ENCODE measurements at regions not wholly inside any gene's neighbourhood (a gene's known extent, or its start where the extent isn't known, plus 50 kb on each side); places are given as distances from the start of the nearest gene placed in this dataset.

DNA sequence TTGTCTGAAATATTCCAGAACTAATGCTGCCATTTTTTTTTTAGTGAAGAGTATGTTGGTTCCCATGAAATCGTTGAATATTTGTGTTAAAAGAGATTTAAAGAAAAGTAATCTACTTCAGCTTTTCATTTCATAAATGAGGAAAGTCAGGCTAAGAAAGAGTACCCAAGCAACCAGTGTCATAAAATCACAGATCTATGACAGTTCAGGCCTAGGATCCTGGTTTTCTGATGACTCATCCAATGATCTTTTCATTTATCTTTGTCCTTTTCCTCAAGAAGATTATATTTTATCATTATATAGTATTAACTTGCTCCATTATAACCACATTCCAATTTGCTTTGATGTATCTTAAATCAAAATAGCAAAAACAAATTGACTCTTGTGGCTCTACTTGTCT is 139.4 kb upstream of the HCCS start:
- Histone ChIP-seq H3K4me3 (ENCODE audit: insufficient read depth, low read depth, low read length) (no peak overlapping the region), H3K4me2 (ENCODE audit: low read length) (no peak overlapping the region), H3K36me3 (ENCODE audit: insufficient read depth, low read length) (no peaks in the 10 kb centered on the region), H3K79me2 (ENCODE audit: insufficient read depth, low read length) (no peaks in the 10 kb centered on the region), H3K9me3 (ENCODE audit: insufficient read depth, low read depth, low read length) (no peaks in the 10 kb centered on the region), H3K9ac (ENCODE audit: low read length) (no peak overlapping the region), H2AFZ (ENCODE audit: low read depth, low read length) (no peak overlapping the region), H3K4me1 (ENCODE audit: insufficient read depth, low read length) (no peaks in the 10 kb centered on the region), H4K20me1 (ENCODE audit: insufficient read depth, low read length) (no peaks in the 10 kb centered on the region), H3K27ac (ENCODE audit: low read depth, low read length) (no peak overlapping the region), H3K27me3 (ENCODE audit: insufficient read depth, low read length) (no peaks in the 10 kb centered on the region)
- no peak overlapping the region for H3K27ac Mint-ChIP-seq (ENCODE audit: unreplicated experiment)
- H3K36me3 Mint-ChIP-seq (ENCODE audit: low read depth, unreplicated experiment), result no peaks in the 10 kb centered on the region
- H3K4me1 Mint-ChIP-seq (ENCODE audit: low read depth, unreplicated experiment), result peaks cover 4% of the 10 kb centered on the region
- H3K4me3 Mint-ChIP-seq (ENCODE audit: unreplicated experiment), result no peak overlapping the region
- DNase-seq (ENCODE audit: low read depth), result no peak
- H3K9me3 Mint-ChIP-seq (ENCODE audit: unreplicated experiment), result no peaks in the 10 kb centered on the region
- TF ChIP-seq, protein P1, sequence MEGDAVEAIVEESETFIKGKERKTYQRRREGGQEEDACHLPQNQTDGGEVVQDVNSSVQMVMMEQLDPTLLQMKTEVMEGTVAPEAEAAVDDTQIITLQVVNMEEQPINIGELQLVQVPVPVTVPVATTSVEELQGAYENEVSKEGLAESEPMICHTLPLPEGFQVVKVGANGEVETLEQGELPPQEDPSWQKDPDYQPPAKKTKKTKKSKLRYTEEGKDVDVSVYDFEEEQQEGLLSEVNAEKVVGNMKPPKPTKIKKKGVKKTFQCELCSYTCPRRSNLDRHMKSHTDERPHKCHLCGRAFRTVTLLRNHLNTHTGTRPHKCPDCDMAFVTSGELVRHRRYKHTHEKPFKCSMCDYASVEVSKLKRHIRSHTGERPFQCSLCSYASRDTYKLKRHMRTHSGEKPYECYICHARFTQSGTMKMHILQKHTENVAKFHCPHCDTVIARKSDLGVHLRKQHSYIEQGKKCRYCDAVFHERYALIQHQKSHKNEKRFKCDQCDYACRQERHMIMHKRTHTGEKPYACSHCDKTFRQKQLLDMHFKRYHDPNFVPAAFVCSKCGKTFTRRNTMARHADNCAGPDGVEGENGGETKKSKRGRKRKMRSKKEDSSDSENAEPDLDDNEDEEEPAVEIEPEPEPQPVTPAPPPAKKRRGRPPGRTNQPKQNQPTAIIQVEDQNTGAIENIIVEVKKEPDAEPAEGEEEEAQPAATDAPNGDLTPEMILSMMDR (IDR thresholded peaks at IDR 0.05; ENCODE audit: insufficient read depth, low read depth, low read length), result no peak
- no peak for TF ChIP-seq EZH2 (IDR thresholded peaks at IDR 0.05; ENCODE audit: insufficient read depth, low read length)
- no peak for FAIRE-seq
- H3K27me3 Mint-ChIP-seq (ENCODE audit: low read depth, unreplicated experiment), result no peaks in the 10 kb centered on the region

DNA sequence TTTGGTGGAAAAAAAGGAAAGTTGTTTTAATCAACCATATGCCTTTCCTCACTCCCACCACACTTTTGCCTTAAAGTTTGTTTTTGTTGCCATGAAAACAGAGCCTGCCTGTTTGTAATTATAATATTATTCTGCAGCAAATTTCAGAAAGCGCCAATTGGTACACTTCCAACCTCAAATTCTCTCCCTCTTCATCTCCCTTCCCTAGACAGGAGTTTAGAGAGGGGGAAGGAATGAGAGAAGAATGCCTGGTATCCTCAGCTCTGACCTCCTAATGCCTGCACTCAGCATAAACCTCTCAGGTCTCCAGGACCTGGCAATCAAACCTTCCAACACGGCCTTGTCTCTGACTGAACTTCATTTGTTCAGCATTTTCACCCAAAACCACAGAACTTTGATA is 138.4 kb upstream of the HCCS start:
- Histone ChIP-seq H2AFZ (ENCODE audit: low read depth, low read length) (no peak overlapping the region), H3K27ac (ENCODE audit: low read depth, low read length) (no peak overlapping the region), H3K79me2 (ENCODE audit: insufficient read depth, low read length) (no peaks in the 10 kb centered on the region), H4K20me1 (ENCODE audit: insufficient read depth, low read length) (no peaks in the 10 kb centered on the region), H3K9ac (ENCODE audit: low read length) (no peak overlapping the region), H3K36me3 (ENCODE audit: insufficient read depth, low read length) (no peaks in the 10 kb centered on the region), H3K4me1 (ENCODE audit: insufficient read depth, low read length) (no peaks in the 10 kb centered on the region), H3K4me3 (ENCODE audit: insufficient read depth, low read depth, low read length) (no peak overlapping the region), H3K9me3 (ENCODE audit: insufficient read depth, low read depth, low read length) (no peaks in the 10 kb centered on the region), H3K27me3 (ENCODE audit: insufficient read depth, low read length) (no peaks in the 10 kb centered on the region), H3K4me2 (ENCODE audit: low read length) (no peak overlapping the region)
- Mint-ChIP-seq H3K36me3 (ENCODE audit: low read depth, unreplicated experiment) (no peaks in the 10 kb centered on the region), H3K4me3 (ENCODE audit: unreplicated experiment) (no peak overlapping the region), H3K9me3 (ENCODE audit: unreplicated experiment) (no peaks in the 10 kb centered on the region), H3K27me3 (ENCODE audit: low read depth, unreplicated experiment) (no peaks in the 10 kb centered on the region), H3K4me1 (ENCODE audit: low read depth, unreplicated experiment) (peaks cover 4% of the 10 kb centered on the region), H3K27ac (ENCODE audit: unreplicated experiment) (no peak overlapping the region)
- FAIRE-seq, result no peak
- TF ChIP-seq, protein P1 (IDR thresholded peaks at IDR 0.05; ENCODE audit: insufficient read depth, low read depth, low read length), result no peak
- TF ChIP-seq EZH2 (IDR thresholded peaks at IDR 0.05; ENCODE audit: insufficient read depth, low read length), result no peak
- peak; percentile 86 for DNase-seq (ENCODE audit: low read depth)

DNA sequence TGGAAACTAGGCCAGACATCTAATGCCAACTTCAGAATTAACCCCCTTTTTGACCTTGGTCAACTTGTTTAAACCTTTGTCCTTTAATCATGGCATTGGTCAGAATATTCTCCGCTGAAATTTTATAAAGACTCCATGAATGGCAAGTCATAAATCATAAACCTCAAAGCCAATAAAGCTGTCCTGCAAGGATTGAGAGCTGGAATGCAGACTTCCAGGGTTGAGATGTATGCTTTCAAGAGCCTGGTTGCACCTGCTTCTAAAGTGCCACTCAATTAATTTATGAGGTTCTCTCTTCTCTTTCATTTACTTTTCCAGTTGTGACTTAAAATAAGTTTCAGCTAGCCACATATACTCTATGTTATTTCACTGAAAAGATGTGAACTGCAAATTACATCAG is 136.2 kb upstream of the HCCS start:
- H3K27ac Mint-ChIP-seq (ENCODE audit: unreplicated experiment), result no peak overlapping the region
- FAIRE-seq, result peak; percentile 68
- peaks cover 7% of the 10 kb centered on the region for H3K4me1 Mint-ChIP-seq (ENCODE audit: low read depth, unreplicated experiment)
- H3K79me2 ChIP-seq (ENCODE audit: insufficient read depth, low read length), result no peaks in the 10 kb centered on the region
- DNase-seq (ENCODE audit: low read depth), result no peak
- H4K20me1 ChIP-seq (ENCODE audit: insufficient read depth, low read length), result no peaks in the 10 kb centered on the region
- H3K36me3 ChIP-seq (ENCODE audit: insufficient read depth, low read length), result no peaks in the 10 kb centered on the region
- H3K27me3 Mint-ChIP-seq (ENCODE audit: low read depth, unreplicated experiment), result no peaks in the 10 kb centered on the region
- H3K9ac ChIP-seq (ENCODE audit: low read length), result no peak overlapping the region
- H3K4me3 Mint-ChIP-seq (ENCODE audit: unreplicated experiment), result no peak overlapping the region
- no peak overlapping the region for H2AFZ ChIP-seq (ENCODE audit: low read depth, low read length)
- H3K27me3 ChIP-seq (ENCODE audit: insufficient read depth, low read length), result no peaks in the 10 kb centered on the region
- H3K4me2 ChIP-seq (ENCODE audit: low read length), result no peak overlapping the region
- no peaks in the 10 kb centered on the region for H3K9me3 Mint-ChIP-seq (ENCODE audit: unreplicated experiment)
- H3K36me3 Mint-ChIP-seq (ENCODE audit: low read depth, unreplicated experiment), result no peaks in the 10 kb centered on the region
- no peak overlapping the region for H3K27ac ChIP-seq (ENCODE audit: low read depth, low read length)
- TF ChIP-seq, protein P1 (IDR thresholded peaks at IDR 0.05; ENCODE audit: insufficient read depth, low read depth, low read length), result no peak
- no peaks in the 10 kb centered on the region for H3K9me3 ChIP-seq (ENCODE audit: insufficient read depth, low read depth, low read length)
- no peak overlapping the region for H3K4me3 ChIP-seq (ENCODE audit: insufficient read depth, low read depth, low read length)
- no peaks in the 10 kb centered on the region for H3K4me1 ChIP-seq (ENCODE audit: insufficient read depth, low read length)

All from astrocyte (in vitro differentiated cells and primary cell).